ENCODE measurements at regions not wholly inside any gene's neighbourhood (a gene's known extent, or its start where the extent isn't known, plus 50 kb on each side); places are given as distances from the start of the nearest gene placed in this dataset.

DNA sequence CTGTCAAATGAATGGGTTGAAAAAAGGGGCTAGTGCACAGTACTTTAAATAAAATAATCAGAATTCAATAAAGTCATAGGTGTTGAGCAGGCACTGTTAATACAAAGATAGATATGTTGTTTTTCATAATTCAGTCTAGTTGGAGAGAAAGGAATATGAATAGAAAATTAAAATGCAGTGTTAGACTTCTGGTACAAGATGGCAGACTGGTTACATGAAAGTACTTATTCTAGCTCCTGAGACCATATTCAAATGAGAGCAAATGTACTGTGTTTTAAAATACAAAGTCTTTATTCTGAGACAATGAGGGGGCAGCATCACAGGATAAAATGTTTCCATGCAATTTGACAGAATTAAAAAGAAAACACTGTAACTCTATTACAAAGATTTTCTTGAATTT is 542.1 kb downstream of the COL11A1 start:
- Histone ChIP-seq H3K27me3 (replicated peaks; ENCODE audit: insufficient read depth) (no peaks in the 10 kb centered on the region), H3K36me3 (no peaks in the 10 kb centered on the region), H3K9me3 (no peaks in the 10 kb centered on the region), H3K27ac (no peak overlapping the region), H3K4me3 (no peak overlapping the region), H3K4me1 (replicated peaks) (no peaks in the 10 kb centered on the region)
- no peak for DNase-seq (ENCODE audit: low spot score)
- intact Hi-C loops (cut with DNase I), result no loop called here
- TF ChIP-seq, protein P1, sequence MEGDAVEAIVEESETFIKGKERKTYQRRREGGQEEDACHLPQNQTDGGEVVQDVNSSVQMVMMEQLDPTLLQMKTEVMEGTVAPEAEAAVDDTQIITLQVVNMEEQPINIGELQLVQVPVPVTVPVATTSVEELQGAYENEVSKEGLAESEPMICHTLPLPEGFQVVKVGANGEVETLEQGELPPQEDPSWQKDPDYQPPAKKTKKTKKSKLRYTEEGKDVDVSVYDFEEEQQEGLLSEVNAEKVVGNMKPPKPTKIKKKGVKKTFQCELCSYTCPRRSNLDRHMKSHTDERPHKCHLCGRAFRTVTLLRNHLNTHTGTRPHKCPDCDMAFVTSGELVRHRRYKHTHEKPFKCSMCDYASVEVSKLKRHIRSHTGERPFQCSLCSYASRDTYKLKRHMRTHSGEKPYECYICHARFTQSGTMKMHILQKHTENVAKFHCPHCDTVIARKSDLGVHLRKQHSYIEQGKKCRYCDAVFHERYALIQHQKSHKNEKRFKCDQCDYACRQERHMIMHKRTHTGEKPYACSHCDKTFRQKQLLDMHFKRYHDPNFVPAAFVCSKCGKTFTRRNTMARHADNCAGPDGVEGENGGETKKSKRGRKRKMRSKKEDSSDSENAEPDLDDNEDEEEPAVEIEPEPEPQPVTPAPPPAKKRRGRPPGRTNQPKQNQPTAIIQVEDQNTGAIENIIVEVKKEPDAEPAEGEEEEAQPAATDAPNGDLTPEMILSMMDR (IDR thresholded peaks at IDR 0.05), result no peak
- TF ChIP-seq POLR2AphosphoS5 (IDR thresholded peaks at IDR 0.05), result no peak

DNA sequence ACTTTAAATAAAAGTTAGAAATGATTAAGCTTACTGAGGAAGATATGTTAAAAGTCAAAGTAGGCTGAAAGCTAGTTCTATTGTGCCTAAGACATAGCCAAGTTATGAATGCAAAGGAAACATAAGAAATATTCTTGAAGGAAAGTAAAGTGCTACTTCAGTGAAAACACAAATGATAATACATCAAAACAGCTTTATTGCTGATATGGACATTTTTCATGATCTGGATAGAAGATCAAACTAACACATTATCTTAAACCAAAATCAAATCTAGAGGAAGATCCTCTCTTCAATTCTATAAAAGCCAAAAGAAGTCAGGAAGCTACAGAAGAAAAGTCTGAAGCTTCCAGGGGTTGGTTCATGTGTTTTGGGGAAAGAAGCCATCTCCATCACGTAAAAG is 545.9 kb downstream of the COL11A1 start:
- Histone ChIP-seq H3K4me3 (no peak overlapping the region), H3K36me3 (no peaks in the 10 kb centered on the region), H3K27ac (no peak overlapping the region), H3K27me3 (replicated peaks; ENCODE audit: insufficient read depth) (no peaks in the 10 kb centered on the region), H3K4me1 (replicated peaks) (no peaks in the 10 kb centered on the region), H3K9me3 (no peaks in the 10 kb centered on the region)
- intact Hi-C loops (cut with DNase I), result no loop called here
- 96% methylated on average over 1 of the region's 1 CpG for WGBS
- TF ChIP-seq POLR2AphosphoS5 (IDR thresholded peaks at IDR 0.05), result no peak
- TF ChIP-seq, protein P1 (IDR thresholded peaks at IDR 0.05), result no peak
- TF ChIP-seq POLR2A (IDR thresholded peaks at IDR 0.05), result no peak
- DNase-seq (ENCODE audit: low spot score), result no peak

DNA sequence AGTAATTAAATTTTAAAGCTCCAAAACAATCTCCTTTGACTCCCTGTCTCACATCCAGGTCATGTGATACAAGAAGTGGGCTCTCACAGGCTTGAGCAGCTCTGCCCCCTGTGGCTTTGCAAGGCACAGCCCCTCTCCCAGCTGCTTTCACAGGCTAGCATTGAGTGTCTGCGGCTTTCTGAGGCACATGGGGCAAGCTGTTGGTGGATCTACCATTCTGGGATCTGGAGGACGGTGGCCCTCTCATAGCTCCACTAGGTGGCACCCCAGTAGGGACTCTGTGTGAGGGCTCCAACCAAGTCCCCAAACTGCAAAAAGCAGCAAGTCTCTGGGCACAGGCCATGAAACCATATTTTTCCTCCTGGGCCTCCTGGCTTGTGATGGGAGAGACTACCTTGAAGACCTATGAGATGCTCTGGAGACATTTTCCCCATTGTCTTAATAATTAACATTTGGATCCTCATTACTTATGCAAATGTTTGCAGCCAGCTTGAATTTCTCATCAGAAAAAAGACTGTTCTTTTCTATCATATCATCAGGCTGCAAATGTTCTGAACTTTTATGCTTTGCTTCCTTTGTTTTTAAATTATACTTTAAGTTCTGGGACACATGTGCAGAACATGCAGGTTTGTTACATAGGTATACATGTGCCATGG is 554.1 kb upstream of the OLFM3 start:
- Histone ChIP-seq H3K4me1 (replicated peaks) (no peaks in the 10 kb centered on the region), H3K9me3 (no peaks in the 10 kb centered on the region), H3K27ac (no peak overlapping the region), H3K36me3 (no peaks in the 10 kb centered on the region), H3K27me3 (replicated peaks; ENCODE audit: insufficient read depth) (no peaks in the 10 kb centered on the region), H3K4me3 (no peak overlapping the region)
- intact Hi-C loops (cut with DNase I), result no loop called here
- DNase-seq (ENCODE audit: low spot score), result no peak
- WGBS, result 75% methylated on average over 2 of the region's 2 CpGs
- TF ChIP-seq POLR2AphosphoS5 (IDR thresholded peaks at IDR 0.05) (no peak), POLR2A (IDR thresholded peaks at IDR 0.05) (no peak)
- TF ChIP-seq, protein P1 (IDR thresholded peaks at IDR 0.05), result no peak

DNA sequence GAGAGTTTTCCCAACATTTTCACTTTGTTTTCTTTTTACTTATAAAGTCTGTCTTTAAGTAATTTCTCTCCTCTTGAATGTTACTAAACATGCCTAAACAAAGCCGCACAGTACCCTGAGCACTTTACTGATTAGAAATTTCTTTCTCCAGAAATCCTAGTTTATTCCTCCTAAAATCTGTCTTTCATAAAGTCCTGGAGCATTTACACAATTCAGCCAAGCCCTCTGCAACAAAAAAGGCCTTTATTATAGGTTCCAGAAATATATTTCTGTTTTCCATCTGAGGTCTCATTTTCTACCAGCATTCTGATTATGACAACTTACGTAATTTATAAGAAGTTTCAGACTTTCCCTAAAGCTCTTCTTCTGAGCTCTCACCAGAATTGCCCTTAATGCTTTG is 549.5 kb upstream of the OLFM3 start:
- Histone ChIP-seq H3K27me3 (replicated peaks; ENCODE audit: insufficient read depth) (no peaks in the 10 kb centered on the region), H3K36me3 (no peaks in the 10 kb centered on the region), H3K4me3 (no peak overlapping the region), H3K27ac (no peak overlapping the region), H3K4me1 (replicated peaks) (no peaks in the 10 kb centered on the region), H3K9me3 (no peaks in the 10 kb centered on the region)
- DNase-seq (ENCODE audit: low spot score), result no peak
- intact Hi-C loops (cut with DNase I), result loop anchor here (5.0 kb wide), 1 partner anchor 141 kb away; no protein-coding TSS in a partner anchor
- 81% methylated on average over 2 of the region's 2 CpGs for WGBS
- TF ChIP-seq POLR2AphosphoS5 (IDR thresholded peaks at IDR 0.05) (no peak), POLR2A (IDR thresholded peaks at IDR 0.05) (no peak)
- TF ChIP-seq, protein P1 (IDR thresholded peaks at IDR 0.05), result no peak

DNA sequence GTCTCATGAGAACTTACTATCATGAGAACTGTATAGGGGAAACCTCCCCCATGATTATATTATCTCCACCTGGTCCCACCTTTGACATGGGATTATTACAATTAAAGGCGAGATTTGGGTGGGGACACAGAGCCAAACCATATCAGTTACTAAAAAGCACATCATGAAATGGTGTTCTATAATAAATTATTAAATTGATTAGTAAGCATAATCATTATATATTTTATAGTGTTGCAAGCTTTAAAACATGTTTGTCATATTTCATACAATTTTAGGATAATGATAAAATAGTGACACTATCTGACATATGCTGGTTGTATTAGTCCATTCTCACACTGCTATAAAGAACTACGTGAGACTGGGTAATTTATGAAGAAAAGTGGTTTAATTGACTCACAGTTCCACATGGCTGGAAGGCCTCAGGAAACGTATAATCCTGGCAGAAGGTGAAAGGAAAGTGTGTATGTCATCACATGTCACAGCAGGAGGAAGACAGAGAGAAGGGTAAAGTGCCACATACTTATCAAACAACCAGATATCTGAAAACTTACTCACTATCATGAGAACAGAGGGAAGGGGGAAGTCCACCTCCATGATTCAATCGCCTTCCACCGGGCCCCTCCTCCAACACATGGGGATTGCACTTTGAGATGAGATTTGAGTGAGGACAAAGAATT is 539.2 kb upstream of the OLFM3 start:
- WGBS, result 85% methylated on average over 5 of the region's 5 CpGs
- no peaks in the 10 kb centered on the region for H3K9me3 ChIP-seq

More for the DNA sequence above, 539.2 kb upstream of the OLFM3 start:
- DNase-seq (ENCODE audit: low spot score), result no peak
- Histone ChIP-seq H3K27me3 (replicated peaks; ENCODE audit: insufficient read depth) (no peaks in the 10 kb centered on the region), H3K36me3 (no peaks in the 10 kb centered on the region), H3K4me3 (no peak overlapping the region), H3K27ac (no peak overlapping the region), H3K4me1 (replicated peaks) (no peaks in the 10 kb centered on the region)
- intact Hi-C loops (cut with DNase I), result no loop called here
- TF ChIP-seq, protein P1 (IDR thresholded peaks at IDR 0.05), result no peak
